ENCODE measurements at regions not wholly inside any gene's neighbourhood (a gene's known extent, or its start where the extent isn't known, plus 50 kb on each side); places are given as distances from the start of the nearest gene placed in this dataset.

DNA sequence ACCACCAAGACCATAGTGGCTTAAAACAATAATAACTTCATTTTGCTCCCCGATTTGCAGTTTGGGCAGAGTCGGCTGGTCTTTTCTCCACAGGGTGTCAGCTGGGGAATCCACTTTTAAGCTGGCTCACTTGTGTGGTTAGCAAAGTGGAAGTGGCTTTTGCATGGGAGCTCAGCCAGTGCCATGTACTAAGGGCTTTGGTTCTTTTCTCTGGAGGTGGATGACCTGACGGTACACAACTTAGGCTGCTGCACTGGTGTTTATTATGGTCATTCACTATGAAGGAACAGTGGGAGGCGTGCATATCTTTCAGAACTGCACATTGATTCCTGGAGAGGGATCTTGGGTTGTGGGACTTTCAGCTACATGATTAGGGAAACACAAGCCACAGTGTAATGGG lies 141.0 kb downstream of the OR2B2 start:
- BruUV-seq (replicated peaks): no TSS peak
- Histone ChIP-seq H3K4me1 (ENCODE audit: control insufficient read depth, extremely low read depth, insufficient read depth, low read length) (peaks cover 2% of the 10 kb centered on the region), H2AFZ (ENCODE audit: low read depth, low read length) (no peak overlapping the region), H3K36me3 (ENCODE audit: control insufficient read depth in 2 of 2, extremely low read depth in 1 of 2, insufficient read depth in 2 of 2, low read length in 2 of 2) (no peaks in the 10 kb centered on the region), H3K79me2 (ENCODE audit: control insufficient read depth, insufficient read depth, low read length) (no peaks in the 10 kb centered on the region), H3K9me3 (replicated peaks; ENCODE audit: control insufficient read depth, insufficient read depth, low read length) (no peaks in the 10 kb centered on the region), H4K20me1 (replicated peaks; ENCODE audit: control insufficient read depth, extremely low read depth, insufficient read depth, low read length) (no peaks in the 10 kb centered on the region), H3K9ac (replicated peaks; ENCODE audit: extremely low read depth, insufficient read depth, low read length) (no peak overlapping the region), H3K4me2 (ENCODE audit: insufficient read depth, low read length) (no peak overlapping the region), H3K27me3 (ENCODE audit: control insufficient read depth in 2 of 2, insufficient read depth in 2 of 2, low read length in 2 of 2) (peaks cover 16 to 20% of the 10 kb centered on the region in 2 experiments), H3K4me3 (replicated peaks in 1 of 3; ENCODE audit: insufficient read depth in 1 of 3, low read depth in 1 of 3, low read length in 3 of 3) (no peak overlapping the region), H3K27ac (ENCODE audit: insufficient read depth, low read depth, low read length) (no peak overlapping the region), H3K9me1 (replicated peaks; ENCODE audit: control insufficient read depth, extremely low read depth, insufficient read depth, low read length) (no peaks in the 10 kb centered on the region)
- dilution Hi-C loops (cut with MboI; ENCODE audit: extremely low pct_ligation_motif_present, low sequenced_read_pairs): no loop called here
- CTCF ChIA-PET: interaction anchor here (1.2 to 5.6 kb wide), 12 partner anchors 10 to 914 kb away, joined by 3 to 210 read pairs (median 8); a partner anchor contains a TSS
- FAIRE-seq (no peak), DNase-seq (ENCODE audit: low read depth, low spot score) (no peak)
- POLR2A ChIA-PET: interaction anchor here (0.7 to 0.9 kb wide), 2 partner anchors 8 to 18 kb away, joined by 3 read pairs; no protein-coding TSS in a partner anchor
- intact Hi-C loops (cut with micrococcal nuclease): no loop called here
- no peak for TF ChIP-seq GATA2 (IDR thresholded peaks at IDR 0.05; ENCODE audit: insufficient read depth, insufficient read length, low read depth, low read length)
- TF ChIP-seq FOS (IDR thresholded peaks at IDR 0.05; ENCODE audit: borderline replicate concordance, insufficient read depth, low read length): no peak
- TF ChIP-seq JUN (IDR thresholded peaks at IDR 0.05; ENCODE audit: borderline replicate concordance, insufficient read depth, insufficient read length, low read depth): no peak
- TF ChIP-seq, protein P1, sequence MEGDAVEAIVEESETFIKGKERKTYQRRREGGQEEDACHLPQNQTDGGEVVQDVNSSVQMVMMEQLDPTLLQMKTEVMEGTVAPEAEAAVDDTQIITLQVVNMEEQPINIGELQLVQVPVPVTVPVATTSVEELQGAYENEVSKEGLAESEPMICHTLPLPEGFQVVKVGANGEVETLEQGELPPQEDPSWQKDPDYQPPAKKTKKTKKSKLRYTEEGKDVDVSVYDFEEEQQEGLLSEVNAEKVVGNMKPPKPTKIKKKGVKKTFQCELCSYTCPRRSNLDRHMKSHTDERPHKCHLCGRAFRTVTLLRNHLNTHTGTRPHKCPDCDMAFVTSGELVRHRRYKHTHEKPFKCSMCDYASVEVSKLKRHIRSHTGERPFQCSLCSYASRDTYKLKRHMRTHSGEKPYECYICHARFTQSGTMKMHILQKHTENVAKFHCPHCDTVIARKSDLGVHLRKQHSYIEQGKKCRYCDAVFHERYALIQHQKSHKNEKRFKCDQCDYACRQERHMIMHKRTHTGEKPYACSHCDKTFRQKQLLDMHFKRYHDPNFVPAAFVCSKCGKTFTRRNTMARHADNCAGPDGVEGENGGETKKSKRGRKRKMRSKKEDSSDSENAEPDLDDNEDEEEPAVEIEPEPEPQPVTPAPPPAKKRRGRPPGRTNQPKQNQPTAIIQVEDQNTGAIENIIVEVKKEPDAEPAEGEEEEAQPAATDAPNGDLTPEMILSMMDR (IDR thresholded peaks at IDR 0.05; ENCODE audit: extremely low read depth in 1 of 2, insufficient read depth in 1 of 2, low read depth in 1 of 2, low read length in 2 of 2): no peak
- no peak for TF ChIP-seq POLR2AphosphoS5 (IDR thresholded peaks at IDR 0.05; ENCODE audit: insufficient read depth, low read depth, low read length)
- TF ChIP-seq EZH2 (IDR thresholded peaks at IDR 0.05; ENCODE audit: borderline replicate concordance, low read depth, low read length, severe bottlenecking): no peak
- no peak for TF ChIP-seq MYC (IDR thresholded peaks at IDR 0.05; ENCODE audit: low read depth, low read length)
- TF ChIP-seq POLR2A (IDR thresholded peaks at IDR 0.05; ENCODE audit: low read depth, low read length): no peak
- TF ChIP-seq, protein P2, sequence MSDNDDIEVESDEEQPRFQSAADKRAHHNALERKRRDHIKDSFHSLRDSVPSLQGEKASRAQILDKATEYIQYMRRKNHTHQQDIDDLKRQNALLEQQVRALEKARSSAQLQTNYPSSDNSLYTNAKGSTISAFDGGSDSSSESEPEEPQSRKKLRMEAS (IDR thresholded peaks at IDR 0.05; ENCODE audit: insufficient read depth, insufficient read length): no peak

Measured in endothelial cell of umbilical vein (primary cell).